Gastrocnemius medialis (tissue), 4 donors: ENCODE measurements at regions not wholly inside any gene's neighbourhood (a gene's known extent, or its start where the extent isn't known, plus 50 kb on each side); places are given as distances from the start of the nearest gene placed in this dataset.

Experiments used
- ATAC-seq, 2 donors: fragments of 150-250 bp; one replicate each; pipeline ENCODE4 v1.9.1; 2016
- DNase-seq, 2 donors: peaks; one replicate each; pipeline ENCODE4 v3.0.0-alpha.2; 2019
- H3K27ac ChIP-seq, 4 donors: fragments of 200-600 bp; sonication (generic); 1 replicate in 1 of 4; 2 replicates in 3 of 4; pipeline ENCODE4 v1.5.1; 2016 to 2018; ENCODE audit warnings: mild to moderate bottlenecking in 2 of 4, moderate library complexity in 1 of 4
- H3K27me3 ChIP-seq, 3 donors: fragments of 200-600 bp; sonication (generic) in 2 of 3; 1 replicate in 1 of 3; 2 replicates in 2 of 3; pipeline versions ENCODE4 v1.5.1 to v1.6.0; 2016 to 2019; ENCODE audit warnings: mild to moderate bottlenecking in 1 of 3, moderate library complexity in 1 of 3
- H3K36me3 ChIP-seq, 2 donors: fragments of 200-600 bp; sonication (generic) in 1 of 2; one replicate each; pipeline ENCODE4 v1.5.1; 2017 to 2018
- H3K4me1 ChIP-seq, 2 donors: fragments of 200-600 bp; sonication (generic) in 1 of 2; one replicate each; pipeline ENCODE4 v1.5.1; 2016 to 2017; ENCODE audit warnings: mild to moderate bottlenecking in 2 of 2
- H3K4me3 ChIP-seq, 4 donors: fragments of 200-600 bp; sonication (generic) in 3 of 4; 1 replicate in 1 of 4; 2 replicates in 3 of 4; pipeline ENCODE4 v1.5.1; 2016 to 2019; ENCODE audit warnings: mild to moderate bottlenecking in 2 of 4
- H3K9me3 ChIP-seq, 3 donors: fragments of 200-600 bp; sonication (generic) in 2 of 3; 1 replicate in 1 of 3; 2 replicates in 2 of 3; pipeline ENCODE4 v1.5.1; 2016 to 2019
- CTCF ChIP-seq, 5 experiments: fragments of 450-650 bp in 3 of 5; fragments of 200-600 bp in 2 of 5; sonication (generic) in 2 of 5; IDR thresholded peaks in 4 of 5; conservative IDR thresholded peaks in 1 of 5; 1 replicate in 4 of 5; 2 replicates in 1 of 5; pipeline ENCODE4 v1.5.1; 2016 to 2019; ENCODE audit warnings: antibody characterized with exemption in 5 of 5, mild to moderate bottlenecking in 3 of 5, moderate library complexity in 3 of 5
- POLR2A ChIP-seq, 2 donors: fragments of 450-650 bp; IDR thresholded peaks; one replicate each; pipeline ENCODE4 v1.6.1; 2017; ENCODE audit warnings: antibody characterized with exemption in 2 of 2, mild to moderate bottlenecking in 2 of 2, moderate library complexity in 2 of 2
- in situ Hi-C, 4 donors: fragments of 200-750 bp; cut with MboI; loops; one replicate each; pipeline versions ENCODE4 v1.15.0 to v1.8.0; 2017; ENCODE audit warnings: low sequenced_read_pairs in 4 of 4
- intact Hi-C: fragments of 100-400 bp; cut with DNase I; formaldehyde crosslinking; loops from one replicate; pipeline ENCODE4 v1.15.1; 2023; ENCODE audit warnings: low total_unique reads

- H3K36me3 ChIP-seq = no peaks in the 10 kb centered on the region
- no peaks in the 10 kb centered on the region for H3K27me3 ChIP-seq
- intact Hi-C loops (no loop called here), in situ Hi-C loops (no loop called here)
- H3K4me1 ChIP-seq = no peaks in the 10 kb centered on the region
- DNase-seq = no peak
- no peak overlapping the region for H3K27ac ChIP-seq
- ATAC-seq = no peak
- TF ChIP-seq POLR2A (IDR thresholded peaks at IDR 0.05) (no peak), CTCF (IDR thresholded peaks at IDR 0.05 in 4 of 5, conservative IDR thresholded peaks at IDR 0.05 in 1 of 5) (no peak)
- no peaks in the 10 kb centered on the region for H3K9me3 ChIP-seq
- no peak overlapping the region for H3K4me3 ChIP-seq
These were observed 200.6 kb downstream of the SEMA6D start for GRCh38 chr15:47917881-47918280.

- TF ChIP-seq CTCF (IDR thresholded peaks at IDR 0.05 in 4 of 5, conservative IDR thresholded peaks at IDR 0.05 in 1 of 5) (no peak), POLR2A (IDR thresholded peaks at IDR 0.05) (no peak)
- intact Hi-C loops (no loop called here), in situ Hi-C loops (no loop called here)
- DNase-seq (no peak), ATAC-seq (no peak)
- H3K36me3 ChIP-seq = no peaks in the 10 kb centered on the region
- no peaks in the 10 kb centered on the region for H3K4me1 ChIP-seq
- H3K4me3 ChIP-seq = no peak overlapping the region
- no peak overlapping the region for H3K27ac ChIP-seq
- H3K27me3 ChIP-seq = no peaks in the 10 kb centered on the region
- H3K9me3 ChIP-seq = no peaks in the 10 kb centered on the region
These were observed 201.6 kb downstream of the SEMA6D start for GRCh38 chr15:47918877-47919276.

- in situ Hi-C loops = no loop called here
- ATAC-seq (no peak), DNase-seq (no peak)
- intact Hi-C loops = no loop called here
- no peaks in the 10 kb centered on the region for H3K4me1 ChIP-seq
- TF ChIP-seq CTCF (IDR thresholded peaks at IDR 0.05 in 4 of 5, conservative IDR thresholded peaks at IDR 0.05 in 1 of 5) (no peak), POLR2A (IDR thresholded peaks at IDR 0.05) (no peak)
- no peaks in the 10 kb centered on the region for H3K27me3 ChIP-seq
- no peaks in the 10 kb centered on the region for H3K36me3 ChIP-seq
- H3K9me3 ChIP-seq = no peaks in the 10 kb centered on the region
- no peak overlapping the region for H3K27ac ChIP-seq
- no peak overlapping the region for H3K4me3 ChIP-seq
These were observed 196.4 kb upstream of the SLC24A5 start for GRCh38 chr15:47924381-47924780.

- Histone ChIP-seq H3K9me3 (no peaks in the 10 kb centered on the region), H3K36me3 (no peaks in the 10 kb centered on the region), H3K4me3 (no peak overlapping the region), H3K27me3 (no peaks in the 10 kb centered on the region), H3K4me1 (no peaks in the 10 kb centered on the region), H3K27ac (no peak overlapping the region)
- in situ Hi-C loops (no loop called here), intact Hi-C loops (no loop called here)
- DNase-seq = no peak
- no peak for ATAC-seq
- TF ChIP-seq POLR2A (IDR thresholded peaks at IDR 0.05) (no peak), CTCF (IDR thresholded peaks at IDR 0.05 in 4 of 5, conservative IDR thresholded peaks at IDR 0.05 in 1 of 5) (no peak)
These were observed 191.5 kb upstream of the SLC24A5 start for GRCh38 chr15:47929138-47929803.

GRCh38 chr15:47932261-47932660 lies 188.5 kb upstream of the SLC24A5 start:
- ATAC-seq = no peak
- in situ Hi-C loops (no loop called here), intact Hi-C loops (no loop called here)
- no peaks in the 10 kb centered on the region for H3K36me3 ChIP-seq
- no peak for DNase-seq
- H3K27me3 ChIP-seq = no peaks in the 10 kb centered on the region
- no peak overlapping the region for H3K27ac ChIP-seq
- H3K4me3 ChIP-seq = no peak overlapping the region
- TF ChIP-seq CTCF (IDR thresholded peaks at IDR 0.05 in 4 of 5, conservative IDR thresholded peaks at IDR 0.05 in 1 of 5) (no peak), POLR2A (IDR thresholded peaks at IDR 0.05) (no peak)
- H3K9me3 ChIP-seq = no peaks in the 10 kb centered on the region
- H3K4me1 ChIP-seq = no peaks in the 10 kb centered on the region
